NT2/D1 (cell line): ENCODE measurements at regions not wholly inside any gene's neighbourhood (a gene's known extent, or its start where the extent isn't known, plus 50 kb on each side); places are given as distances from the start of the nearest gene placed in this dataset.
"Not testable (repeated sequence)": the region's sequence is repeated elsewhere in the genome, so short reads cannot be mapped to it uniquely, and the experiment has no call there.

Experiments
- DNase-seq: peaks from one replicate; pipeline ENCODE4 v3.0.0-alpha.2; 2011; ENCODE audit warnings: low read depth, low spot score
- H3K27me3 ChIP-seq: 2 replicates; pipeline ENCODE4 v1.6.0; 2011; ENCODE audit warnings: mild to moderate bottlenecking; ENCODE audit not compliant: insufficient read length, insufficient read depth
- H3K36me3 ChIP-seq: 2 replicates; pipeline ENCODE4 v1.6.1; 2011; ENCODE audit warnings: mild to moderate bottlenecking, low read length, mixed read lengths; ENCODE audit not compliant: insufficient read depth, insufficient read length
- H3K4me1 ChIP-seq: 2 replicates; pipeline ENCODE4 v1.5.1; 2011; ENCODE audit not compliant: insufficient read depth, insufficient read length
- H3K4me3 ChIP-seq: 2 replicates; pipeline ENCODE4 v1.5.1; 2011; ENCODE audit warnings: low read depth; ENCODE audit not compliant: insufficient read length
- H3K9ac ChIP-seq: 2 replicates; pipeline ENCODE4 v1.6.0; 2011; ENCODE audit warnings: low read depth; ENCODE audit not compliant: insufficient read length
- H3K9me3 ChIP-seq: 2 replicates; pipeline ENCODE4 v1.5.1; 2011; ENCODE audit warnings: mild to moderate bottlenecking, low read length; ENCODE audit not compliant: insufficient read depth
- SUZ12 ChIP-seq: IDR thresholded peaks from 2 replicates; pipeline ENCODE4 v1.6.1; 2011; ENCODE audit not compliant: insufficient read length, insufficient read depth; ENCODE audit errors: extremely low read depth
- YY1 ChIP-seq: IDR thresholded peaks from 2 replicates; pipeline ENCODE4 v1.6.1; 2011; ENCODE audit not compliant: insufficient read length, insufficient read depth
- ZNF274 ChIP-seq: IDR thresholded peaks from 2 replicates; pipeline ENCODE4 v1.6.1; 2011; ENCODE audit warnings: mild to moderate bottlenecking, low read depth, low read length

- H3K4me3 ChIP-seq = no peak overlapping the region
- no peak for DNase-seq
- no peaks in the 10 kb centered on the region for H3K9me3 ChIP-seq
- no peak overlapping the region for H3K9ac ChIP-seq
- no peaks in the 10 kb centered on the region for H3K4me1 ChIP-seq
- TF ChIP-seq YY1 (no peak), SUZ12 (no peak), ZNF274 (no peak)
- H3K27me3 ChIP-seq = no peaks in the 10 kb centered on the region
- H3K36me3 ChIP-seq = no peaks in the 10 kb centered on the region
Measured at GRCh38 chr6:65989676-65990075, 282.6 kb upstream of the EYS start.

GRCh38 chr6:65988006-65988405 is 281.0 kb upstream of the EYS start:
- Histone ChIP-seq H3K4me1 (no peaks in the 10 kb centered on the region), H3K4me3 (no peak overlapping the region), H3K36me3 (no peaks in the 10 kb centered on the region)

GRCh38 chr6:65984089-65984488 is 277.1 kb upstream of the EYS start:
- no peak for DNase-seq
- Histone ChIP-seq H3K9ac (no peak overlapping the region), H3K27me3 (no peaks in the 10 kb centered on the region), H3K9me3 (no peaks in the 10 kb centered on the region), H3K36me3 (no peaks in the 10 kb centered on the region), H3K4me3 (no peak overlapping the region), H3K4me1 (no peaks in the 10 kb centered on the region)
- TF ChIP-seq ZNF274 (no peak), YY1 (no peak), SUZ12 (no peak)

More at GRCh38 chr6:65988006-65988405, 281.0 kb upstream of the EYS start:
- Histone ChIP-seq H3K9me3 (no peaks in the 10 kb centered on the region), H3K27me3 (no peaks in the 10 kb centered on the region), H3K9ac (no peak overlapping the region)
- TF ChIP-seq SUZ12 (no peak), YY1 (no peak), ZNF274 (no peak)
- no peak for DNase-seq

- no peak for DNase-seq
- Histone ChIP-seq H3K36me3 (no peaks in the 10 kb centered on the region), H3K4me3 (no peak overlapping the region), H3K9me3 (no peaks in the 10 kb centered on the region), H3K4me1 (no peaks in the 10 kb centered on the region), H3K9ac (no peak overlapping the region), H3K27me3 (no peaks in the 10 kb centered on the region)
- TF ChIP-seq YY1 (no peak), ZNF274 (no peak), SUZ12 (no peak)
Measured at GRCh38 chr6:65979120-65979519, 272.1 kb upstream of the EYS start.

- not testable (repeated sequence) for H3K9me3 ChIP-seq, H3K36me3 ChIP-seq, H3K4me3 ChIP-seq, H3K9ac ChIP-seq, H3K27me3 ChIP-seq, DNase-seq, H3K4me1 ChIP-seq
Measured at GRCh38 chr6:65971252-65971651, 264.2 kb upstream of the EYS start.

GRCh38 chr6:65964261-65964660 is 257.2 kb upstream of the EYS start:
- Histone ChIP-seq H3K9me3 (no peaks in the 10 kb centered on the region), H3K27me3 (no peaks in the 10 kb centered on the region), H3K36me3 (no peaks in the 10 kb centered on the region), H3K4me1 (no peaks in the 10 kb centered on the region), H3K4me3 (no peak overlapping the region), H3K9ac (no peak overlapping the region)
- no peak for DNase-seq
- TF ChIP-seq ZNF274 = no peak
- TF ChIP-seq YY1 = no peak
- no peak for TF ChIP-seq SUZ12

GRCh38 chr6:65955034-65955433 is 248.0 kb upstream of the EYS start:
- H3K9ac ChIP-seq = no peak overlapping the region
- no peaks in the 10 kb centered on the region for H3K4me1 ChIP-seq
- TF ChIP-seq SUZ12 (no peak), ZNF274 (no peak), YY1 (no peak)
- no peaks in the 10 kb centered on the region for H3K9me3 ChIP-seq
- no peak for DNase-seq
- H3K4me3 ChIP-seq = no peak overlapping the region
- no peaks in the 10 kb centered on the region for H3K27me3 ChIP-seq
- H3K36me3 ChIP-seq = no peaks in the 10 kb centered on the region

- no peak overlapping the region for H3K9ac ChIP-seq
- H3K27me3 ChIP-seq = no peaks in the 10 kb centered on the region
- H3K36me3 ChIP-seq = no peaks in the 10 kb centered on the region
- DNase-seq = no peak
- TF ChIP-seq SUZ12 (no peak), ZNF274 (no peak), YY1 (no peak)
- H3K9me3 ChIP-seq = no peaks in the 10 kb centered on the region
- H3K4me1 ChIP-seq = no peaks in the 10 kb centered on the region
- no peak overlapping the region for H3K4me3 ChIP-seq
Measured at GRCh38 chr6:65948062-65948461, 241.0 kb upstream of the EYS start.
